ENCODE measurements at regions not wholly inside any gene's neighbourhood (a gene's known extent, or its start where the extent isn't known, plus 50 kb on each side); places are given as distances from the start of the nearest gene placed in this dataset.

DNA sequence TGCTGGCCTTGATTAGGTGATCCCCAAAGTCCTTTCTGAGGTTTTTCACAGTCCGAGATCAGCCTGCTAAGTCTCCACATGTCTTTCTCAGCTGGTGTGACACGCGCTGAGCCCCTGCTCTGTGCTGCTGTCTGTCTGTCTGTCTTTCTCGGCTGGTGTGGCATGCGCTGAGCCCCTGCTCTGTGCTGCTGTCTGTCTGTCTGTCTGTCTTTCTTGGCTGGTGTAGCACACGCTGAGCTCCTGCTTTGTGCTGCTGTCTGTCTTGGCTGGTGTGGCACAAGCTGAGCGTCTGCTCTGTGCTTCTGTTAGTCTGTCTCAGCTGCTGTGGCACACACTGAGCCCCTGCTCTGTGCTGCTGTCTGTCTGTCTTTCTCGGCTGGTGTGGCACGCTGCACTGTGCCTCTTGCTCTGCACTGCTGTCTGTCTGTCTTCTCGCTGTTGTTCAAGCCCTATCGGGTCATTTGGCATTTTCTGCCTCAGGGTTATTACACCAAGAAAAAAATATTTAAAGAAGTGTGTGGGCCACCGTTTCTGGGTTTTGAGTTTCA is 217.3 kb upstream of the SHH start:
- H3K9me3 ChIP-seq (ENCODE audit: control insufficient read depth in 2 of 3, insufficient read depth in 1 of 3, low read length in 3 of 3): no peaks in the 10 kb centered on the region
- no peak overlapping the region for H3K9ac ChIP-seq (ENCODE audit: low read length in 3 of 3)
- no peak for FAIRE-seq
- no peak overlapping the region for H3K4me3 ChIP-seq (ENCODE audit: low read length in 3 of 3)
- no peak overlapping the region for H3K27ac ChIP-seq (ENCODE audit: low read depth in 2 of 2, low read length in 2 of 2)
- no peaks in the 10 kb centered on the region for H3K36me3 ChIP-seq (ENCODE audit: control insufficient read depth in 2 of 3, insufficient read depth in 3 of 3, low read length in 3 of 3)
- TF ChIP-seq, protein P1, sequence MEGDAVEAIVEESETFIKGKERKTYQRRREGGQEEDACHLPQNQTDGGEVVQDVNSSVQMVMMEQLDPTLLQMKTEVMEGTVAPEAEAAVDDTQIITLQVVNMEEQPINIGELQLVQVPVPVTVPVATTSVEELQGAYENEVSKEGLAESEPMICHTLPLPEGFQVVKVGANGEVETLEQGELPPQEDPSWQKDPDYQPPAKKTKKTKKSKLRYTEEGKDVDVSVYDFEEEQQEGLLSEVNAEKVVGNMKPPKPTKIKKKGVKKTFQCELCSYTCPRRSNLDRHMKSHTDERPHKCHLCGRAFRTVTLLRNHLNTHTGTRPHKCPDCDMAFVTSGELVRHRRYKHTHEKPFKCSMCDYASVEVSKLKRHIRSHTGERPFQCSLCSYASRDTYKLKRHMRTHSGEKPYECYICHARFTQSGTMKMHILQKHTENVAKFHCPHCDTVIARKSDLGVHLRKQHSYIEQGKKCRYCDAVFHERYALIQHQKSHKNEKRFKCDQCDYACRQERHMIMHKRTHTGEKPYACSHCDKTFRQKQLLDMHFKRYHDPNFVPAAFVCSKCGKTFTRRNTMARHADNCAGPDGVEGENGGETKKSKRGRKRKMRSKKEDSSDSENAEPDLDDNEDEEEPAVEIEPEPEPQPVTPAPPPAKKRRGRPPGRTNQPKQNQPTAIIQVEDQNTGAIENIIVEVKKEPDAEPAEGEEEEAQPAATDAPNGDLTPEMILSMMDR (IDR thresholded peaks at IDR 0.05; ENCODE audit: borderline replicate concordance, extremely low read depth, insufficient read depth): no peak
- H3K4me1 ChIP-seq (ENCODE audit: control insufficient read depth in 2 of 3, insufficient read depth in 2 of 3, low read depth in 1 of 3, low read length in 3 of 3): no peaks in the 10 kb centered on the region
- H3K27me3 ChIP-seq (ENCODE audit: control insufficient read depth, insufficient read depth, low read length): no peaks in the 10 kb centered on the region
- no peak for DNase-seq
- intact Hi-C loops (cut with DNase I): no loop called here

DNA sequence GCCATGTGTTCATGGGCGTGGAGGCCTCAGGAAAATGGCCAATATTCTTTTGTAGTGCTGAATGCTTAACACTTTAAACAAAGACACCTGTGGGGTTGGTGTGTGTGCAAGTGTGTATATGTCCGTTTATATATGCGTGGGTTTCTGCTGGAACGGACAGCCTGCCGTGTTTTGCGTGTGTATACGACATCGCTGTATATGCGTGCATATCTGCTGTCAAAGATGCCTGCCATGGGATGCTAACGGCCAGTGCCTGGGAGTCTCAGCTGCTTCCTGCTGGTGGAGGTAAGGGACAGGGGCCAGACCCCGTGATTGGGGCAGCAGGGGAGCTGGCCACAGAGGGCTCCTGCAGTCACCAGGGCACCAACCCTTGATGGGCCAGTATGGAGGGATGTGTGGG is 216.3 kb upstream of the SHH start:
- Histone ChIP-seq H3K27ac (ENCODE audit: low read depth in 2 of 2, low read length in 2 of 2) (no peak overlapping the region), H3K9ac (ENCODE audit: low read length in 3 of 3) (no peak overlapping the region), H3K27me3 (ENCODE audit: control insufficient read depth, insufficient read depth, low read length) (no peaks in the 10 kb centered on the region), H3K36me3 (ENCODE audit: control insufficient read depth in 2 of 3, insufficient read depth in 3 of 3, low read length in 3 of 3) (no peaks in the 10 kb centered on the region), H3K9me3 (ENCODE audit: control insufficient read depth in 2 of 3, insufficient read depth in 1 of 3, low read length in 3 of 3) (no peaks in the 10 kb centered on the region), H3K4me3 (ENCODE audit: low read length in 3 of 3) (no peak overlapping the region), H3K4me1 (ENCODE audit: control insufficient read depth in 2 of 3, insufficient read depth in 2 of 3, low read depth in 1 of 3, low read length in 3 of 3) (no peaks in the 10 kb centered on the region)
- DNase-seq (no peak), FAIRE-seq (no peak)
- intact Hi-C loops (cut with DNase I): no loop called here
- TF ChIP-seq, protein P1 (IDR thresholded peaks at IDR 0.05; ENCODE audit: borderline replicate concordance, extremely low read depth, insufficient read depth): no peak

DNA sequence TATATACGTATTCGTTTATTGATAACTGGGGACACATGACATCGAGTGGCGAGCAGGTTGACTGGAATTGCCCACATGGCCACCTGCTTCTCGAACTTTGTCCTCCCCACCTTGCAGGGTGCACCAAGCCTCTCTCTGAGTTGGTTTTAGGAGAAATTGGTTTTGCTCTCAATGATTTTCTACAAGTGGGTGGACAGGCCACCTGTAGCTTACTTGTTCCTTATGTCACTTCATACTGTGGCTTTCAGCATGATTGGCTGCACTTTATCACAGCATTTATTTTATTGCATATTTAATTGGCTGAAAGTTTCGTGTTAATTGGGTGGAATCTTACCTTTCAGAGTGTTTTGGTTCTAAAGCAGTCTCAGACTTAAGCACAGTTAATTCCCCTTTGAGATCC is 215.6 kb upstream of the SHH start:
- TF ChIP-seq, protein P1 (IDR thresholded peaks at IDR 0.05; ENCODE audit: borderline replicate concordance, extremely low read depth, insufficient read depth): no peak
- H3K9me3 ChIP-seq (ENCODE audit: control insufficient read depth in 2 of 3, insufficient read depth in 1 of 3, low read length in 3 of 3): no peaks in the 10 kb centered on the region
- no peak overlapping the region for H3K9ac ChIP-seq (ENCODE audit: low read length in 3 of 3)
- FAIRE-seq (no peak), DNase-seq (no peak)
- intact Hi-C loops (cut with DNase I): no loop called here
- no peaks in the 10 kb centered on the region for H3K4me1 ChIP-seq (ENCODE audit: control insufficient read depth in 2 of 3, insufficient read depth in 2 of 3, low read depth in 1 of 3, low read length in 3 of 3)
- no peak overlapping the region for H3K4me3 ChIP-seq (ENCODE audit: low read length in 3 of 3)
- H3K36me3 ChIP-seq (ENCODE audit: control insufficient read depth in 2 of 3, insufficient read depth in 3 of 3, low read length in 3 of 3): no peaks in the 10 kb centered on the region
- no peak overlapping the region for H3K27ac ChIP-seq (ENCODE audit: low read depth in 2 of 2, low read length in 2 of 2)
- H3K27me3 ChIP-seq (ENCODE audit: control insufficient read depth, insufficient read depth, low read length): no peaks in the 10 kb centered on the region

DNA sequence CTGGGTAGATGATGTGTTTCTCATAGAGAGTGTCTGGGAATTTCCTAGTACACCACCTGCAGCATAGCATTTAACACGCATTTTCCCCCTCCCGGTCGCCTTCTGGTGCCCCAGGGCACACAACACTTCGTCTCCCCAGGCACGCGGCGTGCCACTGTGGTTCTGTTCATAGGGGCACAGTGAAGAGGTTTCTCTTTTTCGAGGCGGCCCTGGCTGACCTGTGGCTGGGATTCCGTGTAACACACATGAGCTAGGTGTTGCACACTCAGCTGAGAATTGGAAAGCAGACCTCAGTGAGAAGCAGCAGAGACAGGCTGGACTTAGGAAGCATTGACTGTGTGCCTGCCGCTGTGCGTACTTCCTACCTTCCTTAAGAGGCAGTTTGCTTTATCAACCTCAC is 214.3 kb upstream of the SHH start:
- no peaks in the 10 kb centered on the region for H3K36me3 ChIP-seq (ENCODE audit: control insufficient read depth in 2 of 3, insufficient read depth in 3 of 3, low read length in 3 of 3)
- DNase-seq: no peak
- FAIRE-seq: no peak
- H3K27me3 ChIP-seq (ENCODE audit: control insufficient read depth, insufficient read depth, low read length): no peaks in the 10 kb centered on the region
- intact Hi-C loops (cut with DNase I): no loop called here
- no peak overlapping the region for H3K4me3 ChIP-seq (ENCODE audit: low read length in 3 of 3)
- H3K27ac ChIP-seq (ENCODE audit: low read depth in 2 of 2, low read length in 2 of 2): no peak overlapping the region
- TF ChIP-seq, protein P1 (IDR thresholded peaks at IDR 0.05; ENCODE audit: borderline replicate concordance, extremely low read depth, insufficient read depth): no peak
- H3K9ac ChIP-seq (ENCODE audit: low read length in 3 of 3): no peak overlapping the region
- no peaks in the 10 kb centered on the region for H3K4me1 ChIP-seq (ENCODE audit: control insufficient read depth in 2 of 3, insufficient read depth in 2 of 3, low read depth in 1 of 3, low read length in 3 of 3)
- H3K9me3 ChIP-seq (ENCODE audit: control insufficient read depth in 2 of 3, insufficient read depth in 1 of 3, low read length in 3 of 3): no peaks in the 10 kb centered on the region

Measured in kidney (tissue), 13 donors.